HEK293 (cell line): ENCODE measurements at regions not wholly inside any gene's neighbourhood (a gene's known extent, or its start where the extent isn't known, plus 50 kb on each side); places are given as distances from the start of the nearest gene placed in this dataset.

ENCODE experiments used
- BCL11A ChIP-seq: fragments of 450-650 bp; formaldehyde crosslinking; IDR thresholded peaks from 2 replicates; pipeline ENCODE4 v1.5.1; 2016; ENCODE audit warnings: low read depth, missing biosample characterization, missing genetic modification characterization
- EGR2 ChIP-seq: fragments of 450-650 bp; formaldehyde crosslinking; IDR thresholded peaks from 2 replicates; pipeline ENCODE4 v1.5.1; 2016; ENCODE audit warnings: low read depth, missing biosample characterization, missing genetic modification characterization
- FEZF1 ChIP-seq: fragments of 450-650 bp; formaldehyde crosslinking; IDR thresholded peaks from 2 replicates; pipeline ENCODE4 v1.5.1; 2016; ENCODE audit warnings: missing biosample characterization, missing genetic modification characterization
- HOXC10 ChIP-seq: sonication (generic); formaldehyde crosslinking; IDR thresholded peaks from 2 replicates; pipeline ENCODE4 v1.8.1; 2023; ENCODE audit warnings: mild to moderate bottlenecking, missing genetic modification reagents
- MZF1 ChIP-seq: fragments of 450-650 bp; formaldehyde crosslinking; IDR thresholded peaks from 2 replicates; pipeline ENCODE4 v1.5.1; 2017; ENCODE audit warnings: missing biosample characterization, missing genetic modification characterization, borderline replicate concordance
- REPIN1 ChIP-seq: fragments of 450-650 bp; formaldehyde crosslinking; IDR thresholded peaks from 2 replicates; pipeline ENCODE4 v1.5.1; 2017; ENCODE audit warnings: missing biosample characterization, missing genetic modification characterization, low read depth
- SALL2 ChIP-seq: fragments of 450-650 bp; formaldehyde crosslinking; IDR thresholded peaks from 2 replicates; pipeline ENCODE4 v1.5.0; 2017; ENCODE audit warnings: missing biosample characterization, mild to moderate bottlenecking, missing genetic modification characterization, borderline replicate concordance
- WT1 ChIP-seq: fragments of 450-650 bp; formaldehyde crosslinking; IDR thresholded peaks from 2 replicates; pipeline ENCODE4 v1.5.1; 2016; ENCODE audit warnings: missing biosample characterization, missing genetic modification characterization
- YY2 ChIP-seq: fragments of 450-650 bp; formaldehyde crosslinking; IDR thresholded peaks from 2 replicates; pipeline ENCODE4 v1.5.1; 2016; ENCODE audit warnings: missing biosample characterization, missing genetic modification characterization
- ZIC2 ChIP-seq: fragments of 450-650 bp; formaldehyde crosslinking; IDR thresholded peaks from 2 replicates; pipeline ENCODE4 v1.5.1; 2016; ENCODE audit warnings: missing biosample characterization, missing genetic modification characterization
- ZNF121 ChIP-seq: fragments of 450-650 bp; formaldehyde crosslinking; IDR thresholded peaks from 2 replicates; pipeline ENCODE4 v1.5.1; 2016; ENCODE audit warnings: missing biosample characterization, missing genetic modification characterization
- ZNF132 ChIP-seq: fragments of 450-650 bp; formaldehyde crosslinking; IDR thresholded peaks from 2 replicates; pipeline ENCODE4 v1.5.1; 2017; ENCODE audit warnings: missing biosample characterization, missing genetic modification characterization, borderline replicate concordance
- ZNF174 ChIP-seq: fragments of 450-650 bp; formaldehyde crosslinking; IDR thresholded peaks from 2 replicates; pipeline ENCODE4 v1.5.0; 2017; ENCODE audit warnings: missing biosample characterization, mild to moderate bottlenecking, missing genetic modification characterization
- ZNF184 ChIP-seq: fragments of 450-650 bp; IDR thresholded peaks from 2 replicates; pipeline ENCODE4 v1.5.1; 2018; ENCODE audit warnings: missing biosample characterization, mild to moderate bottlenecking, missing genetic modification characterization
- ZNF2 ChIP-seq: fragments of 450-650 bp; formaldehyde crosslinking; IDR thresholded peaks from 2 replicates; pipeline ENCODE4 v1.5.1; 2016; ENCODE audit warnings: missing biosample characterization, missing genetic modification characterization
- ZNF335 ChIP-seq: fragments of 450-650 bp; formaldehyde crosslinking; conservative IDR thresholded peaks from 2 replicates; pipeline ENCODE4 v1.5.1; 2016; ENCODE audit warnings: missing biosample characterization, missing genetic modification characterization
- ZNF391 ChIP-seq: fragments of 450-650 bp; formaldehyde crosslinking; IDR thresholded peaks from 2 replicates; pipeline ENCODE4 v1.5.1; 2016; ENCODE audit warnings: low read depth, missing biosample characterization, missing genetic modification characterization, borderline replicate concordance
- ZNF404 ChIP-seq: fragments of 450-650 bp; formaldehyde crosslinking; IDR thresholded peaks from 2 replicates; pipeline ENCODE4 v1.5.1; 2017; ENCODE audit warnings: missing biosample characterization, missing genetic modification characterization
- ZNF585B ChIP-seq: fragments of 450-650 bp; formaldehyde crosslinking; IDR thresholded peaks from 2 replicates; pipeline ENCODE4 v1.5.1; 2016; ENCODE audit warnings: missing biosample characterization, missing genetic modification characterization
- ZNF596 ChIP-seq: fragments of 450-650 bp; IDR thresholded peaks from 2 replicates; pipeline ENCODE4 v1.5.0; 2018; ENCODE audit warnings: missing biosample characterization, mild to moderate bottlenecking, missing genetic modification characterization, moderate library complexity
- ZNF600 ChIP-seq: fragments of 450-650 bp; formaldehyde crosslinking; IDR thresholded peaks from 2 replicates; pipeline ENCODE4 v1.5.1; 2016; ENCODE audit warnings: missing biosample characterization, missing genetic modification characterization
- ZNF670 ChIP-seq: fragments of 450-650 bp; formaldehyde crosslinking; IDR thresholded peaks from 2 replicates; pipeline ENCODE4 v1.5.1; 2016; ENCODE audit warnings: missing biosample characterization, missing genetic modification characterization, low read depth
- ZNF677 ChIP-seq: fragments of 450-650 bp; IDR thresholded peaks from 2 replicates; pipeline ENCODE4 v1.5.0; 2018; ENCODE audit warnings: missing biosample characterization, mild to moderate bottlenecking, missing genetic modification characterization, moderate library complexity
- ZNF76 ChIP-seq: fragments of 450-650 bp; formaldehyde crosslinking; IDR thresholded peaks from 2 replicates; pipeline ENCODE4; 2016; ENCODE audit warnings: low read depth, missing biosample characterization, missing genetic modification characterization, borderline replicate concordance
- TF ChIP-seq, protein P1 (sequence below): fragments of 450-650 bp; formaldehyde crosslinking; IDR thresholded peaks from 2 replicates; pipeline ENCODE4 v1.5.1; 2016; ENCODE audit warnings: missing biosample characterization, missing genetic modification characterization
- TF ChIP-seq, protein P2 (sequence below): fragments of 450-650 bp; formaldehyde crosslinking; IDR thresholded peaks from 2 replicates; pipeline ENCODE4 v1.5.1; 2017; ENCODE audit warnings: missing biosample characterization, missing genetic modification characterization
- TF ChIP-seq, protein P3 (sequence below): fragments of 450-650 bp; formaldehyde crosslinking; IDR thresholded peaks from 2 replicates; pipeline ENCODE4 v1.5.1; 2016; ENCODE audit warnings: missing biosample characterization, missing genetic modification characterization
- TF ChIP-seq, protein P4 (sequence below): fragments of 450-650 bp; formaldehyde crosslinking; IDR thresholded peaks from 2 replicates; pipeline ENCODE4 v1.5.1; 2017; ENCODE audit warnings: missing biosample characterization, mild to moderate bottlenecking, missing genetic modification characterization, moderate library complexity
- TF ChIP-seq, protein P5 (sequence below): fragments of 450-650 bp; formaldehyde crosslinking; IDR thresholded peaks from 2 replicates; pipeline ENCODE4 v1.5.1; 2016; ENCODE audit warnings: missing biosample characterization, missing genetic modification characterization

DNA sequence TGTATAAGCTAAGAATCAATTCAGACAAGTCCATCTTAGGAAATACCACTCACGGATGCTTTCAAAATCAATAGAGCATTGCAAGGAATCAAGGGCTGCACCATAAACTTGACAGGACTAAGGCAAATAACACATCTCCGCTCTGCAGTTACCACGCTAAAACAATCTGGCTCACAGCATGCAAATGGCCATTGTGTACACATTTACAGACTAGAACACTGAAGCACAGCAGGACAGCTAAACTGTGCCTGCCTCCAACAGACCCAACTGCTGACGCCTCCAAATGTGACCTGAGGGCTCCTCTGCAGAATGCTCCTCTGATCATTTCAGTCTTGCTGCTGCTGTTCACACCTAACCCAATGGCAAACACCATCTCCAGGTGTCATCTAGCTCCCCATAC is 104.3 kb downstream of the MEX3B start (continued):
- TF ChIP-seq FEZF1 (tag by site-specific recombination) (peak; percentile 97), HOXC10 (CRISPR knock-in tag) (no peak), ZNF184 (tag by site-specific recombination) (no peak), EGR2 (no peak), ZNF600 (tag by site-specific recombination) (peak; percentile 84), ZNF596 (tag by site-specific recombination) (peak; percentile 65), ZNF404 (tag by site-specific recombination) (no peak), REPIN1 (tag by site-specific recombination) (no peak), ZNF391 (tag by site-specific recombination) (no peak), ZNF2 (tag by site-specific recombination) (0 out of 2 replicates have a peak, but pooled peaks have one; percentile 25), MZF1 (tag by site-specific recombination) (no peak), ZNF335 (tag by site-specific recombination) (peak; percentile 29; the same call in 1 of the 2 replicates), ZNF121 (tag by site-specific recombination) (peak; percentile 56; the same call in 1 of the 2 replicates), ZNF585B (no peak), WT1 (tag by site-specific recombination) (peak; percentile 62), YY2 (tag by site-specific recombination) (no peak), ZNF132 (no peak), ZIC2 (tag by site-specific recombination) (peak; percentile 99), ZNF670 (tag by site-specific recombination) (no peak), ZNF76 (tag by site-specific recombination) (no peak; the same call in 1 of the 2 replicates), ZNF677 (no peak), SALL2 (tag by site-specific recombination) (no peak), BCL11A (tag by site-specific recombination) (no peak), ZNF174 (tag by site-specific recombination) (no peak)
- TF ChIP-seq, protein P1, sequence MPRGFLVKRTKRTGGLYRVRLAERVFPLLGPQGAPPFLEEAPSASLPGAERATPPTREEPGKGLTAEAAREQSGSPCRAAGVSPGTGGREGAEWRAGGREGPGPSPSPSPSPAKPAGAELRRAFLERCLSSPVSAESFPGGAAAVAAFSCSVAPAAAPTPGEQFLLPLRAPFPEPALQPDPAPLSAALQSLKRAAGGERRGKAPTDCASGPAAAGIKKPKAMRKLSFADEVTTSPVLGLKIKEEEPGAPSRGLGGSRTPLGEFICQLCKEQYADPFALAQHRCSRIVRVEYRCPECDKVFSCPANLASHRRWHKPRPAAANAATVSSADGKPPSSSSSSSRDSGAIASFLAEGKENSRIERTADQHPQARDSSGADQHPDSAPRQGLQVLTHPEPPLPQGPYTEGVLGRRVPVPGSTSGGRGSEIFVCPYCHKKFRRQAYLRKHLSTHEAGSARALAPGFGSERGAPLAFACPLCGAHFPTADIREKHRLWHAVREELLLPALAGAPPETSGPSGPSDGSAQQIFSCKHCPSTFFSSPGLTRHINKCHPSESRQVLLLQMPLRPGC (tag by site-specific recombination), result 0 out of 2 replicates have a peak, but pooled peaks have one; percentile 27
- TF ChIP-seq, protein P2, sequence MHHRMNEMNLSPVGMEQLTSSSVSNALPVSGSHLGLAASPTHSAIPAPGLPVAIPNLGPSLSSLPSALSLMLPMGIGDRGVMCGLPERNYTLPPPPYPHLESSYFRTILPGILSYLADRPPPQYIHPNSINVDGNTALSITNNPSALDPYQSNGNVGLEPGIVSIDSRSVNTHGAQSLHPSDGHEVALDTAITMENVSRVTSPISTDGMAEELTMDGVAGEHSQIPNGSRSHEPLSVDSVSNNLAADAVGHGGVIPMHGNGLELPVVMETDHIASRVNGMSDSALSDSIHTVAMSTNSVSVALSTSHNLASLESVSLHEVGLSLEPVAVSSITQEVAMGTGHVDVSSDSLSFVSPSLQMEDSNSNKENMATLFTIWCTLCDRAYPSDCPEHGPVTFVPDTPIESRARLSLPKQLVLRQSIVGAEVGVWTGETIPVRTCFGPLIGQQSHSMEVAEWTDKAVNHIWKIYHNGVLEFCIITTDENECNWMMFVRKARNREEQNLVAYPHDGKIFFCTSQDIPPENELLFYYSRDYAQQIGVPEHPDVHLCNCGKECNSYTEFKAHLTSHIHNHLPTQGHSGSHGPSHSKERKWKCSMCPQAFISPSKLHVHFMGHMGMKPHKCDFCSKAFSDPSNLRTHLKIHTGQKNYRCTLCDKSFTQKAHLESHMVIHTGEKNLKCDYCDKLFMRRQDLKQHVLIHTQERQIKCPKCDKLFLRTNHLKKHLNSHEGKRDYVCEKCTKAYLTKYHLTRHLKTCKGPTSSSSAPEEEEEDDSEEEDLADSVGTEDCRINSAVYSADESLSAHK (tag by site-specific recombination), result peak; percentile 59
- TF ChIP-seq, protein P3, sequence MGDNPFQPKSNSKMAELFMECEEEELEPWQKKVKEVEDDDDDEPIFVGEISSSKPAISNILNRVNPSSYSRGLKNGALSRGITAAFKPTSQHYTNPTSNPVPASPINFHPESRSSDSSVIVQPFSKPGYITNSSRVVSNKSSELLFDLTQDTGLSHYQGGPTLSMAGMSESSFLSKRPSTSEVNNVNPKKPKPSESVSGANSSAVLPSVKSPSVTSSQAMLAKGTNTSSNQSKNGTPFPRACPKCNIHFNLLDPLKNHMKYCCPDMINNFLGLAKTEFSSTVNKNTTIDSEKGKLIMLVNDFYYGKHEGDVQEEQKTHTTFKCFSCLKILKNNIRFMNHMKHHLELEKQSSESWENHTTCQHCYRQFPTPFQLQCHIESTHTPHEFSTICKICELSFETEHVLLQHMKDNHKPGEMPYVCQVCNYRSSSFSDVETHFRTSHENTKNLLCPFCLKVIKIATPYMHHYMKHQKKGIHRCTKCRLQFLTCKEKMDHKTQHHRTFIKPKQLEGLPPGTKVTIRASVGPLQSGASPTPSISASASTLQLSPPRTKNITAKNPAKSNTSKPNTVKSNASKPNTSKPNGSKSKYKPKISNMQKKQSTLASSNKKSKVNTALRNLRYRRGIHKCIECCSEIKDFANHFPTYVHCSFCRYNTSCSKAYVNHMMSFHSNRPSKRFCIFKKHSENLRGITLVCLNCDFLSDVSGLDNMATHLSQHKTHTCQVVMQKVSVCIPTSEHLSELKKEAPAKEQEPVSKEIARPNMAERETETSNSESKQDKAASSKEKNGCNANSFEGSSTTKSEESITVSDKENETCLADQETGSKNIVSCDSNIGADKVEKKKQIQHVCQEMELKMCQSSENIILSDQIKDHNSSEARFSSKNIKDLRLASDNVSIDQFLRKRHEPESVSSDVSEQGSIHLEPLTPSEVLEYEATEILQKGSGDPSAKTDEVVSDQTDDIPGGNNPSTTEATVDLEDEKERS, result no peak
- TF ChIP-seq, protein P4, sequence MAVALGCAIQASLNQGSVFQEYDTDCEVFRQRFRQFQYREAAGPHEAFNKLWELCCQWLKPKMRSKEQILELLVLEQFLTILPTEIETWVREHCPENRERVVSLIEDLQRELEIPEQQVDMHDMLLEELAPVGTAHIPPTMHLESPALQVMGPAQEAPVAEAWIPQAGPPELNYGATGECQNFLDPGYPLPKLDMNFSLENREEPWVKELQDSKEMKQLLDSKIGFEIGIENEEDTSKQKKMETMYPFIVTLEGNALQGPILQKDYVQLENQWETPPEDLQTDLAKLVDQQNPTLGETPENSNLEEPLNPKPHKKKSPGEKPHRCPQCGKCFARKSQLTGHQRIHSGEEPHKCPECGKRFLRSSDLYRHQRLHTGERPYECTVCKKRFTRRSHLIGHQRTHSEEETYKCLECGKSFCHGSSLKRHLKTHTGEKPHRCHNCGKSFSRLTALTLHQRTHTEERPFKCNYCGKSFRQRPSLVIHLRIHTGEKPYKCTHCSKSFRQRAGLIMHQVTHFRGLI (tag by site-specific recombination), result no peak
- TF ChIP-seq, protein P5, sequence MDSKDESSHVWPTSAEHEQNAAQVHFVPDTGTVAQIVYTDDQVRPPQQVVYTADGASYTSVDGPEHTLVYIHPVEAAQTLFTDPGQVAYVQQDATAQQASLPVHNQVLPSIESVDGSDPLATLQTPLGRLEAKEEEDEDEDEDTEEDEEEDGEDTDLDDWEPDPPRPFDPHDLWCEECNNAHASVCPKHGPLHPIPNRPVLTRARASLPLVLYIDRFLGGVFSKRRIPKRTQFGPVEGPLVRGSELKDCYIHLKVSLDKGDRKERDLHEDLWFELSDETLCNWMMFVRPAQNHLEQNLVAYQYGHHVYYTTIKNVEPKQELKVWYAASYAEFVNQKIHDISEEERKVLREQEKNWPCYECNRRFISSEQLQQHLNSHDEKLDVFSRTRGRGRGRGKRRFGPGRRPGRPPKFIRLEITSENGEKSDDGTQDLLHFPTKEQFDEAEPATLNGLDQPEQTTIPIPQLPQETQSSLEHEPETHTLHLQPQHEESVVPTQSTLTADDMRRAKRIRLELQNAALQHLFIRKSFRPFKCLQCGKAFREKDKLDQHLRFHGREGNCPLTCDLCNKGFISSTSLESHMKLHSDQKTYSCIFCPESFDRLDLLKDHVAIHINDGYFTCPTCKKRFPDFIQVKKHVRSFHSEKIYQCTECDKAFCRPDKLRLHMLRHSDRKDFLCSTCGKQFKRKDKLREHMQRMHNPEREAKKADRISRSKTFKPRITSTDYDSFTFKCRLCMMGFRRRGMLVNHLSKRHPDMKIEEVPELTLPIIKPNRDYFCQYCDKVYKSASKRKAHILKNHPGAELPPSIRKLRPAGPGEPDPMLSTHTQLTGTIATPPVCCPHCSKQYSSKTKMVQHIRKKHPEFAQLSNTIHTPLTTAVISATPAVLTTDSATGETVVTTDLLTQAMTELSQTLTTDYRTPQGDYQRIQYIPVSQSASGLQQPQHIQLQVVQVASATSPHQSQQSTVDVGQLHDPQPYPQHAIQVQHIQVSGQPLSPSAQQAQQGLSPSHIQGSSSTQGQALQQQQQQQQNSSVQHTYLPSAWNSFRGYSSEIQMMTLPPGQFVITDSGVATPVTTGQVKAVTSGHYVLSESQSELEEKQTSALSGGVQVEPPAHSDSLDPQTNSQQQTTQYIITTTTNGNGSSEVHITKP (tag by site-specific recombination), result 0 out of 2 replicates have a peak, but pooled peaks have one; percentile 22
